WTC11 (cell line): ENCODE measurements at regions not wholly inside any gene's neighbourhood (a gene's known extent, or its start where the extent isn't known, plus 50 kb on each side); places are given as distances from the start of the nearest gene placed in this dataset.

Source experiments
- ATAC-seq: fragments of 200-7000 bp; cut with Tn5 transposase; 2 replicates; pipeline ENCODE4 v1.10.0; 2021; ENCODE audit warnings: mild to moderate bottlenecking, moderate library complexity
- CTCF ChIA-PET: fragments of 300-600 bp; sonication (Branson Sonifier 250); formaldehyde crosslinking; loops from one replicate; lab custom pipeline; 2021; ENCODE audit warnings: antibody characterized with exemption; lab: Charles Lee
- POLR2A ChIA-PET: fragments of 350-600 bp; sonication (Branson Sonifier 250); formaldehyde crosslinking; loops from one replicate; lab custom pipeline; 2021; ENCODE audit warnings: antibody characterized with exemption; lab: Charles Lee
- DNase-seq: peaks from one replicate; pipeline ENCODE4 v3.0.0; 2021; ENCODE audit warnings: low spot score
- H3K27ac Mint-ChIP-seq: 2 replicates; pipeline ENCODE4 v1.8.0; 2021; ENCODE audit warnings: mixed read lengths
- H3K27me3 Mint-ChIP-seq: 2 replicates; pipeline ENCODE4 v1.8.0; 2021; ENCODE audit warnings: low read depth, mild to moderate bottlenecking, moderate library complexity, mixed read lengths
- H3K36me3 Mint-ChIP-seq: 2 replicates; pipeline ENCODE4 v1.8.0; 2021; ENCODE audit warnings: mixed read lengths
- H3K4me1 Mint-ChIP-seq: 2 replicates; pipeline ENCODE4 v1.8.0; 2022; ENCODE audit warnings: mixed read lengths
- H3K4me3 Mint-ChIP-seq: 2 replicates; pipeline ENCODE4 v1.8.0; 2021; ENCODE audit warnings: mild to moderate bottlenecking, moderate library complexity, mixed read lengths
- H3K9me3 Mint-ChIP-seq: 2 replicates; pipeline ENCODE4 v1.8.0; 2021; ENCODE audit warnings: mixed read lengths
- FOXP1 ChIP-seq: sonication (generic); formaldehyde crosslinking; IDR thresholded peaks from 2 replicates; pipeline ENCODE4 v1.8.0; 2022; ENCODE audit warnings: missing genetic modification reagents, mild to moderate bottlenecking, moderate library complexity, borderline replicate concordance
- JUN ChIP-seq: sonication (generic); formaldehyde crosslinking; IDR thresholded peaks from 2 replicates; pipeline ENCODE4 v1.8.0; 2023; ENCODE audit warnings: mild to moderate bottlenecking, missing genetic modification reagents
- SP1 ChIP-seq: sonication (generic); formaldehyde crosslinking; conservative IDR thresholded peaks from 2 replicates; pipeline ENCODE4 v1.8.1; 2022; ENCODE audit warnings: missing genetic modification reagents
- TP53 ChIP-seq: sonication (generic); formaldehyde crosslinking; IDR thresholded peaks from 2 replicates; pipeline ENCODE4 v1.8.1; 2023; ENCODE audit warnings: mild to moderate bottlenecking, missing genetic modification reagents
- ZNF121 ChIP-seq: sonication (generic); formaldehyde crosslinking; IDR thresholded peaks from 2 replicates; pipeline ENCODE4 v1.8.0; 2023; ENCODE audit warnings: missing genetic modification reagents
- TF ChIP-seq, protein P1 (sequence below): sonication (generic); formaldehyde crosslinking; IDR thresholded peaks from 2 replicates; pipeline ENCODE4 v1.8.0; 2023; ENCODE audit warnings: missing genetic modification reagents
- TF ChIP-seq, protein P2 (sequence below): fragments of 250-450 bp; sonication (Bioruptor Pico); conservative IDR thresholded peaks from 2 replicates; pipeline ENCODE4 v1.9.0; 2021; ENCODE audit warnings: mild to moderate bottlenecking
- TF ChIP-seq, protein P3 (sequence below): fragments of 250-450 bp; sonication (Bioruptor Pico); IDR thresholded peaks from 2 replicates; pipeline ENCODE4 v1.9.0; 2021; ENCODE audit warnings: mild to moderate bottlenecking
- TF ChIP-seq, protein P4 (sequence below): sonication (generic); formaldehyde crosslinking; IDR thresholded peaks from 2 replicates; pipeline ENCODE4 v1.8.1; 2022; ENCODE audit warnings: mild to moderate bottlenecking, missing genetic modification reagents, moderate library complexity, borderline replicate concordance
- TF ChIP-seq, protein P5 (sequence below): sonication (generic); formaldehyde crosslinking; IDR thresholded peaks from 2 replicates; pipeline ENCODE4 v1.8.1; 2022; ENCODE audit warnings: missing genetic modification reagents, borderline replicate concordance
- TF ChIP-seq, protein P6 (sequence below): sonication (generic); formaldehyde crosslinking; IDR thresholded peaks from 2 replicates; pipeline ENCODE4 v1.8.1; 2023; ENCODE audit warnings: mild to moderate bottlenecking, missing genetic modification reagents, borderline replicate concordance
- TF ChIP-seq, protein P7 (sequence below): sonication (generic); formaldehyde crosslinking; IDR thresholded peaks from 2 replicates; pipeline ENCODE4 v1.8.0; 2022; ENCODE audit warnings: mild to moderate bottlenecking, missing genetic modification reagents

DNA sequence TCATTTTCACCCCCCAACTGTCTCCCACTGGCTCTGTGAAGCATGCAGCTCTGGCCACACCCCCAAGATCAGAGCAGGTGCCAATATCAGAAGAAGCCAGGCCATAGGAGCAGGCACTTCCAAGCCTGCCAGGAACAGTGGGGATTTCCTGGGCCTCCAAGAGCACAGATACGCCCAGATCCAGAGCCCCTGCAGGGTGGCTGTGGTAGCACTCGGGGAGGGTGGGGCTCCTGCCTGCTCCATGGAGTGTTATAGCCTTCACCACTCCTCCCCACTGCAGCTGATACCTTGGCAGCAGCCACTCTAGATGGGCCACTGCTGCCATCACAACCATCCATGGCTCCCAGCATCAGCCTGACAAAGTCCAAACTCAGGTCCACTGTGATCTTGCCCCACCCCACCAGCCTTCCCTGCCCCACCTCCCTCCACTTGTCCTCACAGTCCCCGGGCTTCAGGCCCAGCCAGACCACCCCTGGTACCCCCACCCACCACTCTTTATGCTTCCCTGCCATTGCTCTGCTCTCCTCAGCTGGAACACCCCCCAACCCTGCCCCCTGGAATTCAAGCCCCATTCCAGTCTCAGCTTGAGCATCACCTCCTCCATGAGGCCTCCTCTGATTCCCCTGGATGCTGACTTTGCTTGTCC, 448.3 kb downstream of the MATN1 start:
- Mint-ChIP-seq H3K4me3 (no peak overlapping the region), H3K9me3 (no peaks in the 10 kb centered on the region), H3K4me1 (no peaks in the 10 kb centered on the region), H3K27ac (no peak overlapping the region), H3K27me3 (no peaks in the 10 kb centered on the region; the same call in 1 of the 2 replicates), H3K36me3 (no peaks in the 10 kb centered on the region)
- ChIA-PET POLR2A (no interaction called here), CTCF (interaction anchor here (1.2 kb wide), 2 partner anchors 43 to 79 kb away, joined by 3 to 4 read pairs; no protein-coding TSS in a partner anchor)
- no peak for TF ChIP-seq ZNF121 (CRISPR knock-in tag)
- TF ChIP-seq, protein P1, sequence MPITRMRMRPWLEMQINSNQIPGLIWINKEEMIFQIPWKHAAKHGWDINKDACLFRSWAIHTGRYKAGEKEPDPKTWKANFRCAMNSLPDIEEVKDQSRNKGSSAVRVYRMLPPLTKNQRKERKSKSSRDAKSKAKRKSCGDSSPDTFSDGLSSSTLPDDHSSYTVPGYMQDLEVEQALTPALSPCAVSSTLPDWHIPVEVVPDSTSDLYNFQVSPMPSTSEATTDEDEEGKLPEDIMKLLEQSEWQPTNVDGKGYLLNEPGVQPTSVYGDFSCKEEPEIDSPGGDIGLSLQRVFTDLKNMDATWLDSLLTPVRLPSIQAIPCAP (CRISPR knock-in tag) = no peak
- TF ChIP-seq, protein P2, sequence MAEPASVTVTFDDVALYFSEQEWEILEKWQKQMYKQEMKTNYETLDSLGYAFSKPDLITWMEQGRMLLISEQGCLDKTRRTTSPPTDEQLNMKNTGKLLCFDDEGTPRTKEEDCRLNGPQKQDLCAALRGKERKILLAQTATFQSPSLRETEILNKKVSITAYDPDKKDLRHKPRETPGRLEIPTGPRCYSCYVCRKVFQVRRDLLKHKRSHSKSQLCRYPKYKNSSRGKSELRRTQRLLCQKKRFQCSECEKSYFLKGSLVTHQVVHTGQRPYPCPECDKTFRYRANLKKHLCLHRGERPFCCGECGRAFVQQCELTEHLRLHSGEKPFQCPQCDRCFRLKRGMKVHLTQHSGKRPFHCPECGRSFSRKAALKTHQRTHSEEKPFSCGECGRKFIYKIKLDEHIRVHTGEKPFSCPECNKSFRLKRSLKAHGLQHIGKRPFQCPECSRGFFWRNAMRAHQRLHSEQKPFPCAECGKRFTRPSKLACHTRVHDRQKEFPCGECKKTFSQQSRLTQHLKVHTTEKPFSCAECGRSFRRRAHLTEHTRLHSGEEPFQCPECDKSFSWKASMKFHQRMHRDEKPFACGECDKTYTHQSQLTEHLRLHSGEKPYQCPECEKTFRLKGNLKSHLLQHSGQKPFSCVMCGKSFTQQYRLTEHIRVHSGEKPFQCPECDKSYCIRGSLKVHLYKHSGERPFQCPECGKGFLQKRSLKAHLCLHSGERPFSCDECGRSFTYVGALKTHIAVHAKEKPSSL (CRISPR knock-in tag) = no peak
- TF ChIP-seq SP1 = no peak
- TF ChIP-seq FOXP1 = no peak
- TF ChIP-seq, protein P3, sequence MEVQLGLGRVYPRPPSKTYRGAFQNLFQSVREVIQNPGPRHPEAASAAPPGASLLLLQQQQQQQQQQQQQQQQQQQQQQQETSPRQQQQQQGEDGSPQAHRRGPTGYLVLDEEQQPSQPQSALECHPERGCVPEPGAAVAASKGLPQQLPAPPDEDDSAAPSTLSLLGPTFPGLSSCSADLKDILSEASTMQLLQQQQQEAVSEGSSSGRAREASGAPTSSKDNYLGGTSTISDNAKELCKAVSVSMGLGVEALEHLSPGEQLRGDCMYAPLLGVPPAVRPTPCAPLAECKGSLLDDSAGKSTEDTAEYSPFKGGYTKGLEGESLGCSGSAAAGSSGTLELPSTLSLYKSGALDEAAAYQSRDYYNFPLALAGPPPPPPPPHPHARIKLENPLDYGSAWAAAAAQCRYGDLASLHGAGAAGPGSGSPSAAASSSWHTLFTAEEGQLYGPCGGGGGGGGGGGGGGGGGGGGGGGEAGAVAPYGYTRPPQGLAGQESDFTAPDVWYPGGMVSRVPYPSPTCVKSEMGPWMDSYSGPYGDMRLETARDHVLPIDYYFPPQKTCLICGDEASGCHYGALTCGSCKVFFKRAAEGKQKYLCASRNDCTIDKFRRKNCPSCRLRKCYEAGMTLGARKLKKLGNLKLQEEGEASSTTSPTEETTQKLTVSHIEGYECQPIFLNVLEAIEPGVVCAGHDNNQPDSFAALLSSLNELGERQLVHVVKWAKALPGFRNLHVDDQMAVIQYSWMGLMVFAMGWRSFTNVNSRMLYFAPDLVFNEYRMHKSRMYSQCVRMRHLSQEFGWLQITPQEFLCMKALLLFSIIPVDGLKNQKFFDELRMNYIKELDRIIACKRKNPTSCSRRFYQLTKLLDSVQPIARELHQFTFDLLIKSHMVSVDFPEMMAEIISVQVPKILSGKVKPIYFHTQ (CRISPR knock-in tag) = no peak
- TF ChIP-seq, protein P4, sequence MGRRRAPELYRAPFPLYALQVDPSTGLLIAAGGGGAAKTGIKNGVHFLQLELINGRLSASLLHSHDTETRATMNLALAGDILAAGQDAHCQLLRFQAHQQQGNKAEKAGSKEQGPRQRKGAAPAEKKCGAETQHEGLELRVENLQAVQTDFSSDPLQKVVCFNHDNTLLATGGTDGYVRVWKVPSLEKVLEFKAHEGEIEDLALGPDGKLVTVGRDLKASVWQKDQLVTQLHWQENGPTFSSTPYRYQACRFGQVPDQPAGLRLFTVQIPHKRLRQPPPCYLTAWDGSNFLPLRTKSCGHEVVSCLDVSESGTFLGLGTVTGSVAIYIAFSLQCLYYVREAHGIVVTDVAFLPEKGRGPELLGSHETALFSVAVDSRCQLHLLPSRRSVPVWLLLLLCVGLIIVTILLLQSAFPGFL (CRISPR knock-in tag) = no peak
- DNase-seq (no peak), ATAC-seq (peak; percentile 38; the same call in 1 of the 2 replicates)

DNA sequence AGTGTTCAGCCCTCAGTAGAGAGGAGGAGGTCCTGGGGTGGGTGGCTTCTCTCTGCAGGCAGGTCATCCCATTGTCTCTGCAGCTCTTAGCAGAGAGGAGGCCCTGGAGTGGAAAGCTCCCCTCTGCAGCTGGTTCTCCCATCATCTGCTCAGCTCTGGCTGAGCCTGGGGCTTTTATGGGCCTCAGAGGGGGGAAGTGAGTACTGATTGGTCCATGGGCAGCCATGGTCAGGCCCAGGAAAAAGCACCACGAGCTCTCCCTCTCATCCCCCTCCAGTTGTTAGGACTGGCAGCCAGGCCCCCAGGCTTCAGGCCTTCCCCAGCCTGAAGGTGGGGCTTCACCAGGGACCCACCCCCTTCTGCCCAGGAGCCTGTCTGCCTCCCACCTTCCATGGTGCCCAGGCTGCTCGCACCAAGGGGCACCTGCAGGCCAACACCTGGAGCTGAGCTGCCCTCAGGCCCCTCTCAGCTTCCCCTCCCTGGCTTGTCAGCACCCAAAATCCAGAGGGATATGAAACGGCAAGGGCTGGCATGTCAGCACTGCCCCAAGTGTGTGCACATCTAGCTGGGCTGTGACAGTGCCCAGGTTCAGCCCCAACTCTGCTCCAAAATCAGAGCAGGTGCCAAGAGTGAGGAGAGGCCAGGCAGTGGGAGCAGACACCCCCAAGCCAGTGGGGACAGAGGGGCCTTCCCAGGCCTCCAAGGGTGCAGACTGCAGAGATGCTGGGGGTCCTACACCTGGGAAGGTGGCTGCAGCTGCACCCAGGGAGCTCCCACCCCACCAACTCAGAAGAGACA, 449.0 kb downstream of the MATN1 start:
- CTCF ChIA-PET = interaction anchor here (0.7 to 1.3 kb wide), 5 partner anchors 42 to 634 kb away, joined by 3 to 4 read pairs (median 3); no protein-coding TSS in a partner anchor
- ATAC-seq = no peak
- POLR2A ChIA-PET = no interaction called here
- Mint-ChIP-seq H3K4me1 (no peaks in the 10 kb centered on the region), H3K4me3 (no peak overlapping the region), H3K27me3 (no peaks in the 10 kb centered on the region; the same call in 1 of the 2 replicates)
- TF ChIP-seq, protein P5, sequence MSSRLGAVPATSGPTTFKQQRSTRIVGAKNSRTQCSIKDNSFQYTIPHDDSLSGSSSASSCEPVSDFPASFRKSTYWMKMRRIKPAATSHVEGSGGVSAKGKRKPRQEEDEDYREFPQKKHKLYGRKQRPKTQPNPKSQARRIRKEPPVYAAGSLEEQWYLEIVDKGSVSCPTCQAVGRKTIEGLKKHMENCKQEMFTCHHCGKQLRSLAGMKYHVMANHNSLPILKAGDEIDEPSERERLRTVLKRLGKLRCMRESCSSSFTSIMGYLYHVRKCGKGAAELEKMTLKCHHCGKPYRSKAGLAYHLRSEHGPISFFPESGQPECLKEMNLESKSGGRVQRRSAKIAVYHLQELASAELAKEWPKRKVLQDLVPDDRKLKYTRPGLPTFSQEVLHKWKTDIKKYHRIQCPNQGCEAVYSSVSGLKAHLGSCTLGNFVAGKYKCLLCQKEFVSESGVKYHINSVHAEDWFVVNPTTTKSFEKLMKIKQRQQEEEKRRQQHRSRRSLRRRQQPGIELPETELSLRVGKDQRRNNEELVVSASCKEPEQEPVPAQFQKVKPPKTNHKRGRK (CRISPR knock-in tag) = no peak
- no peak for TF ChIP-seq JUN (CRISPR knock-in tag)
- TF ChIP-seq, protein P6, sequence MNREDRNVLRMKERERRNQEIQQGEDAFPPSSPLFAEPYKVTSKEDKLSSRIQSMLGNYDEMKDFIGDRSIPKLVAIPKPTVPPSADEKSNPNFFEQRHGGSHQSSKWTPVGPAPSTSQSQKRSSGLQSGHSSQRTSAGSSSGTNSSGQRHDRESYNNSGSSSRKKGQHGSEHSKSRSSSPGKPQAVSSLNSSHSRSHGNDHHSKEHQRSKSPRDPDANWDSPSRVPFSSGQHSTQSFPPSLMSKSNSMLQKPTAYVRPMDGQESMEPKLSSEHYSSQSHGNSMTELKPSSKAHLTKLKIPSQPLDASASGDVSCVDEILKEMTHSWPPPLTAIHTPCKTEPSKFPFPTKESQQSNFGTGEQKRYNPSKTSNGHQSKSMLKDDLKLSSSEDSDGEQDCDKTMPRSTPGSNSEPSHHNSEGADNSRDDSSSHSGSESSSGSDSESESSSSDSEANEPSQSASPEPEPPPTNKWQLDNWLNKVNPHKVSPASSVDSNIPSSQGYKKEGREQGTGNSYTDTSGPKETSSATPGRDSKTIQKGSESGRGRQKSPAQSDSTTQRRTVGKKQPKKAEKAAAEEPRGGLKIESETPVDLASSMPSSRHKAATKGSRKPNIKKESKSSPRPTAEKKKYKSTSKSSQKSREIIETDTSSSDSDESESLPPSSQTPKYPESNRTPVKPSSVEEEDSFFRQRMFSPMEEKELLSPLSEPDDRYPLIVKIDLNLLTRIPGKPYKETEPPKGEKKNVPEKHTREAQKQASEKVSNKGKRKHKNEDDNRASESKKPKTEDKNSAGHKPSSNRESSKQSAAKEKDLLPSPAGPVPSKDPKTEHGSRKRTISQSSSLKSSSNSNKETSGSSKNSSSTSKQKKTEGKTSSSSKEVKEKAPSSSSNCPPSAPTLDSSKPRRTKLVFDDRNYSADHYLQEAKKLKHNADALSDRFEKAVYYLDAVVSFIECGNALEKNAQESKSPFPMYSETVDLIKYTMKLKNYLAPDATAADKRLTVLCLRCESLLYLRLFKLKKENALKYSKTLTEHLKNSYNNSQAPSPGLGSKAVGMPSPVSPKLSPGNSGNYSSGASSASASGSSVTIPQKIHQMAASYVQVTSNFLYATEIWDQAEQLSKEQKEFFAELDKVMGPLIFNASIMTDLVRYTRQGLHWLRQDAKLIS (CRISPR knock-in tag) = no peak
- no peak for TF ChIP-seq TP53 (CRISPR knock-in tag)
- TF ChIP-seq, protein P7, sequence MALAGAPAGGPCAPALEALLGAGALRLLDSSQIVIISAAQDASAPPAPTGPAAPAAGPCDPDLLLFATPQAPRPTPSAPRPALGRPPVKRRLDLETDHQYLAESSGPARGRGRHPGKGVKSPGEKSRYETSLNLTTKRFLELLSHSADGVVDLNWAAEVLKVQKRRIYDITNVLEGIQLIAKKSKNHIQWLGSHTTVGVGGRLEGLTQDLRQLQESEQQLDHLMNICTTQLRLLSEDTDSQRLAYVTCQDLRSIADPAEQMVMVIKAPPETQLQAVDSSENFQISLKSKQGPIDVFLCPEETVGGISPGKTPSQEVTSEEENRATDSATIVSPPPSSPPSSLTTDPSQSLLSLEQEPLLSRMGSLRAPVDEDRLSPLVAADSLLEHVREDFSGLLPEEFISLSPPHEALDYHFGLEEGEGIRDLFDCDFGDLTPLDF (CRISPR knock-in tag) = no peak
- TF ChIP-seq, all 79 proteins: peak for 0
- H3K27ac Mint-ChIP-seq = no peak overlapping the region
- no peak for DNase-seq
- H3K36me3 Mint-ChIP-seq = no peaks in the 10 kb centered on the region
- H3K9me3 Mint-ChIP-seq = no peaks in the 10 kb centered on the region
